Activated T-helper 17 cell treated with anti-CD3 and anti-CD28 coated beads, Interleukin-2, amount 50 U/mL, for 72 hours (primary cell): ENCODE measurements at regions not wholly inside any gene's neighbourhood (a gene's known extent, or its start where the extent isn't known, plus 50 kb on each side); places are given as distances from the start of the nearest gene placed in this dataset.

Experiments used
- ATAC-seq: fragments of 150-1000 bp; cut with Tn5 transposase; replicated peaks from 2 replicates; pipeline ENCODE4 v1.10.0; 2021; ENCODE audit warnings: mild to moderate bottlenecking, moderate library complexity
- H3K27ac Mint-ChIP-seq: one replicate; pipeline ENCODE4 v1.8.0; 2022; ENCODE audit warnings: mixed read lengths
- H3K27me3 Mint-ChIP-seq: one replicate; pipeline ENCODE4 v1.8.0; 2022; ENCODE audit warnings: mixed read lengths
- H3K36me3 Mint-ChIP-seq: one replicate; pipeline ENCODE4 v1.8.0; 2022; ENCODE audit warnings: low read depth, mild to moderate bottlenecking, mixed read lengths
- H3K4me1 Mint-ChIP-seq: one replicate; pipeline ENCODE4 v1.8.0; 2022; ENCODE audit warnings: mixed read lengths
- H3K4me3 Mint-ChIP-seq: one replicate; pipeline ENCODE4 v1.8.0; 2022; ENCODE audit warnings: mild to moderate bottlenecking, mixed read lengths
- H3K9me3 Mint-ChIP-seq: one replicate; pipeline ENCODE4 v1.8.0; 2022; ENCODE audit warnings: mixed read lengths

DNA sequence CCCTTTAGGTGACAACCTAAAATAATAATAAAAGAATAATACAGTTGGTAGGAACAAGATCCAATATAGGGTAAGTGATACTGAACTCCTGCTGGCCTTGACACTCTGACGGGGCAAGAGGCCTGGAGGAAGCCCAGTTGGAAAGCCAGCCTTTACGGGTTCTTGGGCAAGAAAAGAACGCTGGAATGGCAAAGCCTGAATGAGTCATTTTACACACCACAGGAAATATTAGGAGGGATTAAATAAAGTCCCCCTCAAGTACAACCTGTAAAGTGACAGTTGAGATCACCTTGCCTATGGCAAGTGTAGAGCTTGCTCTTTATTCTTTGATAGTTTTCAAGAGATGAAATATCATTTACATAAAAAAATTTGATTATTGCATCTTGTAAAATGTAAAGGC is 244.5 kb upstream of the TLL1 start:
- ATAC-seq = no peak
- Mint-ChIP-seq H3K4me1 (no peaks in the 10 kb centered on the region), H3K27ac (no peak overlapping the region), H3K27me3 (peaks cover 5% of the 10 kb centered on the region), H3K4me3 (no peak overlapping the region), H3K9me3 (peaks cover 4% of the 10 kb centered on the region), H3K36me3 (no peaks in the 10 kb centered on the region)

DNA sequence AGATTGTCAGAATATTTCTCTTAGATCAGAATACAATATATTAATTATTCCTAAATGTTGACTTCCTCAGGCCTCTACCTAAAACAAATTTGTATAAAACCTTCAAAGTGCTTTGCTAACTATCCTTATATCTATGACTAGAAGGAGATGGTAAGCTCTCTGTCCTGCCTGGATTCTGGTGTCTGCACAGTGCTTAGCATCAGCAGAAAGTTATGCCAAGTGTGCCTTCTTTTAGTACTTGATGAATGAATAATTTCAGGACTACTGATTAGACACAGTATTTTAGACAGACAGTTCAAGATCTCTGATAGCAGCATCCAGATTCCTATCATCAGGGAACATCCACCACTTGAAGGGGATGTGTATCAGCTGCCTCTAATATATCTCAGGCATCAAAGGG is 242.4 kb upstream of the TLL1 start:
- Mint-ChIP-seq H3K4me1 (no peaks in the 10 kb centered on the region), H3K36me3 (no peaks in the 10 kb centered on the region), H3K4me3 (no peak overlapping the region), H3K9me3 (peaks cover 4% of the 10 kb centered on the region), H3K27ac (no peak overlapping the region), H3K27me3 (peaks cover 5% of the 10 kb centered on the region)
- no peak for ATAC-seq

DNA sequence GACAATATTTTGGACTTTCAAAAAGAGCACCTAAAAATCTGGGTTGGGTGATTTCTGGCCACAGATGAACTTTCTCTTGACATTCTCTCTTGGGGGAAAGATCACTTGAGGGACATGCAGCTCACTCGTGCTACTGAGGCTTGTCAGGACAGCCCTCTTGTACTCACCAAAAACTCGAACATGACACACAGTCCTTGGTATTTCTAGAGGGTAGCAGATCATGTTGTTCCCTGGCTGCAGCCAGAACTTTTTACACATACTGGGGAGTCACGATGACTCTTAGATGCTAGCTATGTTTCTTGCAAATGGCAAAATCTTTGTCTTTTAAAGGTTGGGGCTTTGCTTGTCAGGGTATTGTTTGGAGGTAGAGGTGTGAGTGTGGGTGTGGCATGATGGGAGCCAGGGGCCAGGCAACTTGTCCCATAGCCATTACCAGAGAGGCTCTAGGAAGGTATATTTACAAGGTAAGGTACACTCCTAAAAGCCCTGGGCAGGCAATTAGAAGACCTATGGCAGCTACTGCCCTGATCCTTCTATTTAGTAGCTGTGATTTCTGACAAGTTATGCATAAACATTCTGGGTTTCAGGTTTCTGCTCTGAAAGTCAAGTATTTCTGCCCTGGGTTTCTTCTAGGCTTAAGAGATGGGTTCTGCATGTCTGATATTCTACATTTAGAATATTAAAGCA is 241.7 kb upstream of the TLL1 start:
- Mint-ChIP-seq H3K9me3 (peaks cover 3% of the 10 kb centered on the region), H3K4me3 (no peak overlapping the region), H3K27me3 (peaks cover 5% of the 10 kb centered on the region), H3K27ac (no peak overlapping the region), H3K4me1 (no peaks in the 10 kb centered on the region), H3K36me3 (no peaks in the 10 kb centered on the region)
- no peak for ATAC-seq

DNA sequence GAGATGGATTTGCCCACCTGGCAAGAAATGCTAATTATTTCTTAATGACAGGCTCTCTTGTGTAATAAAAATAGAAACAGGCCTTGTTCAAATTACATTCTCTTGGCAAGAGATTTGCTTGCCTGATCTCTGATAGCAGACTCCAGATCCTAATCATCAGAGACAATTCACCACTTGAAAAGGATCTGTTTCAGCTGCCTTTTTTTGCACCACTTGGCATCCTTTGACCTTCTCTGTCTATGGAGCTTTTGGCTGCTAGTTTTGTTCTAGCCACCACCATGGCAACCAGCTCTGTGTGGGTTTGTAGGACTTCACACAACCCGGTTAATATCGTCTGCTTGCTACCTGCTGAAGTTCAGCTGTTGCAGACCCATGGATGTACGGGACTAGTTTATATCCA is 241.1 kb upstream of the TLL1 start:
- no peaks in the 10 kb centered on the region for H3K9me3 Mint-ChIP-seq
- no peaks in the 10 kb centered on the region for H3K4me1 Mint-ChIP-seq
- H3K36me3 Mint-ChIP-seq = no peaks in the 10 kb centered on the region
- H3K27me3 Mint-ChIP-seq = peaks cover 5% of the 10 kb centered on the region
- no peak overlapping the region for H3K27ac Mint-ChIP-seq
- no peak overlapping the region for H3K4me3 Mint-ChIP-seq
- no peak for ATAC-seq

DNA sequence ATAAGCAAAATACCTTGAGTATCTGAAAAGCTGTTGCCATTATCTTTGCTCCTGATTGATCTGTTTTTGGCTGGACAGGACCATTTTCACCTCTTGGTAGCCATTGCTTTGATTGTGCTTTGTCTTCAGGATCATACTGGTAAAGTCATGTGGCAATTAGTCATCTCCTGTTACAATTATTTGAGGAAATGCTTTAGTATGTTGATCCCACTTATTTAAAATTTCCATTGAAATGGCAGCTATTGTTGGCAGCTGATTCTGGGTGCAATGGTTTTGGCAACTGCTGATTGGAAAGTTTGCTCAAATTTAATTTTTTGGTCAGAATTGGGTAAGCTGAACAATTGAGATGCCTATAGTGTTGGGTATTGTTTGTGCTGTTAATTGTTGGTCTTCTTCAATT is 238.3 kb upstream of the TLL1 start:
- no peak overlapping the region for H3K27ac Mint-ChIP-seq
- H3K9me3 Mint-ChIP-seq = peaks cover 6% of the 10 kb centered on the region
- peaks cover 5% of the 10 kb centered on the region for H3K27me3 Mint-ChIP-seq
- H3K4me1 Mint-ChIP-seq = no peaks in the 10 kb centered on the region
- no peak for ATAC-seq
- no peak overlapping the region for H3K4me3 Mint-ChIP-seq
- no peaks in the 10 kb centered on the region for H3K36me3 Mint-ChIP-seq

DNA sequence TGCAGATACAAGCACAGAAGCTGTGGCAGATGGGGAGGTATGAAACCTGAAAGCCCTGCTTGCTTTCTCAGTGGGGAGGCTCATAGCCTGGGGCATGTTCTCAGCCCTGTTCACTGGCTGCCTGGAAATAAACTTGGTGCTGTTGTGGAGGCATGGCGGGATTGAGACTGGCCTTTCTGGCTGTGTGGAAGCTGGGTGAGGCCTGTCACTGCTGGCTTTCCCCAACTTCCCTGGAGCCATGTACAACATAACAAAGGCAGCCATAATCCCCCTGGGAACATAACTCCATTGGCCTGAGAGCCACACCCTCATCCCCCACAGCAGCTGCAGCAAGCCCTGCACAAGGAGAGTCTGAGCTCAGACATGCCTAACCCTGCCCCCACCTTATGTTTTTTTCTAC is 237.7 kb upstream of the TLL1 start:
- H3K27me3 Mint-ChIP-seq = peaks cover 5% of the 10 kb centered on the region

DNA sequence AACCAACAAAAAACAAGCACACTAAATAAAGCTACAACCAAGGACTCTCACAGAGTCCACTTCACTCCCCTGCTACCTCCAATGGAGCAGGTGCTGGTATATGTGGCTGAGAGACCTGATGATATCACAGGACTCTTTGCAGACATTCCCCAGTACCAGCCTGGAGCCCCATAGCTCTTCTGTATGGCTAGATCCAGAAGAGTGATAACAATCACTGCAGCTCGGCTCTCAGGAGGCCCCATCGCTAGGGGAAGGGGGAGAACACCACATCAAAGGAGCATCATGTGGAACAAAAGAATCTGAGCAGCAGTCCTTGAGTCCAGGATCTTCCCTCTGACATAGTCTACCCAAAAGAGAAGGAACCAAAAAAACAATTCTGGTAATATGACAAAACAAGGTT is 237.1 kb upstream of the TLL1 start:
- no peak overlapping the region for H3K4me3 Mint-ChIP-seq
- no peak for ATAC-seq
- H3K36me3 Mint-ChIP-seq = no peaks in the 10 kb centered on the region
- peaks cover 6% of the 10 kb centered on the region for H3K9me3 Mint-ChIP-seq
- no peaks in the 10 kb centered on the region for H3K4me1 Mint-ChIP-seq
- H3K27me3 Mint-ChIP-seq = peaks cover 5% of the 10 kb centered on the region
- no peak overlapping the region for H3K27ac Mint-ChIP-seq

More for the DNA sequence above, 237.7 kb upstream of the TLL1 start:
- ATAC-seq = no peak
- Mint-ChIP-seq H3K4me3 (no peak overlapping the region), H3K36me3 (no peaks in the 10 kb centered on the region), H3K9me3 (peaks cover 6% of the 10 kb centered on the region), H3K27ac (no peak overlapping the region), H3K4me1 (no peaks in the 10 kb centered on the region)

DNA sequence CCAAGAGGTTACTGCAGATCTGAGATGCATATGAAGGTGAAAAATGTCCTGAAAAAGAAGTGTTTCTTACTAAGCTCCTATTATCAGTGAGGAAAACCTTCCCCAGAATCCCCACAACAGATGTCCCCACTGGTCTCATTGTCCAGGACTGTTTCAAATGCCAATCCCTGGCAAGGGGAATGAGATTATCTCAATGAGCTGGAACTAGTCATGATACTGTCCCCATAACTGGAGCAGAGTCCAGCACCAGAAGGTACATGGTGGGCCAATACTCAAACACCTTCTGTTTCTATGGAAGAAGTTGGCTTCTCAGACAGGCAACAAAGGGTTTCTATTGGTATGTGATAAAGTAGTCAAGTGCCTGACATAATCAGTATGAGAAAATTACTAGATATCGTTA is 221.1 kb upstream of the TLL1 start:
- no peaks in the 10 kb centered on the region for H3K27me3 Mint-ChIP-seq
- no peak overlapping the region for H3K27ac Mint-ChIP-seq
- no peak overlapping the region for H3K4me3 Mint-ChIP-seq
- no peaks in the 10 kb centered on the region for H3K9me3 Mint-ChIP-seq
- no peaks in the 10 kb centered on the region for H3K4me1 Mint-ChIP-seq
- ATAC-seq = no peak
- H3K36me3 Mint-ChIP-seq = no peaks in the 10 kb centered on the region

DNA sequence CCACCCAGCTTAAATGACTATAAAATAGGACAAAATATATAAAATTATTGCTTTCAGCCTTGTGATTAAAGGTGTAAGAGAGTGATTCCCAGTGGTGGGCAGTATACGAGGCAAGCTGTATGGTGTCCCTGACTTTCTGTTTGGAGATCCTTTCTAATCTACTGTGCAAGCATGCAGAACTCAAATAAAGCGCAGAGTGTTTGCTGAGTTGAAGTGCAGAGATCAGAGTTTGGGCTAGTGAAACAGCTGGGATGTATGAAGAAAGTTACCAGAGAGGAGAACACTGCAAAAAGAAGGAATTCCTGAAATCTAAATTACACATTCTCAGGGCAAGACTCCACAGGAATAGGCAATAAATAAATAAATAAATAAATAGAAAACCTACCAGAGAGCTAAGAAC is 218.5 kb upstream of the TLL1 start:
- ATAC-seq = no peak
- no peaks in the 10 kb centered on the region for H3K4me1 Mint-ChIP-seq
- H3K9me3 Mint-ChIP-seq = no peaks in the 10 kb centered on the region
- H3K27ac Mint-ChIP-seq = no peak overlapping the region
- no peaks in the 10 kb centered on the region for H3K27me3 Mint-ChIP-seq
- H3K36me3 Mint-ChIP-seq = no peaks in the 10 kb centered on the region
- no peak overlapping the region for H3K4me3 Mint-ChIP-seq

DNA sequence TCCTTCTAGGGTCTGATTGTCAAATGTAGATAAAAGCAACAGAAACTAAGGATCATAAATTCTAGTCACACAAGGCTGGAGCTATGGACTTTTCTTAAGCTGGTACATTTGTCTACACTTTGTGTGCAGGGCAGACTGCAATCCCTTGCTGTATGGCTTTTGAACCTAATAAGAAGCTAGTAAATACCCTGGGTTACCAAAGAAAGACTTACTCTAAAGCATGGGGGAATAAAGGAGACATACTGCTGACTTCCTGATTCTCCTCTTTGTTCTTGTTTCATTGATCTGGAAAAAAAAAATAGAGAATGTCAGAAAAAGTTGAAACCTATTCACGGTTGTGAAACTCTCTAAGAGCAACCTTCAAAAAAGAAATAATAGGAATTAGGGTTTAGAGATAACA is 216.6 kb upstream of the TLL1 start:
- H3K4me3 Mint-ChIP-seq = no peak overlapping the region
- no peaks in the 10 kb centered on the region for H3K36me3 Mint-ChIP-seq
- H3K27me3 Mint-ChIP-seq = no peaks in the 10 kb centered on the region
- H3K27ac Mint-ChIP-seq = no peak overlapping the region
- H3K4me1 Mint-ChIP-seq = no peaks in the 10 kb centered on the region
- ATAC-seq = no peak
- no peaks in the 10 kb centered on the region for H3K9me3 Mint-ChIP-seq

DNA sequence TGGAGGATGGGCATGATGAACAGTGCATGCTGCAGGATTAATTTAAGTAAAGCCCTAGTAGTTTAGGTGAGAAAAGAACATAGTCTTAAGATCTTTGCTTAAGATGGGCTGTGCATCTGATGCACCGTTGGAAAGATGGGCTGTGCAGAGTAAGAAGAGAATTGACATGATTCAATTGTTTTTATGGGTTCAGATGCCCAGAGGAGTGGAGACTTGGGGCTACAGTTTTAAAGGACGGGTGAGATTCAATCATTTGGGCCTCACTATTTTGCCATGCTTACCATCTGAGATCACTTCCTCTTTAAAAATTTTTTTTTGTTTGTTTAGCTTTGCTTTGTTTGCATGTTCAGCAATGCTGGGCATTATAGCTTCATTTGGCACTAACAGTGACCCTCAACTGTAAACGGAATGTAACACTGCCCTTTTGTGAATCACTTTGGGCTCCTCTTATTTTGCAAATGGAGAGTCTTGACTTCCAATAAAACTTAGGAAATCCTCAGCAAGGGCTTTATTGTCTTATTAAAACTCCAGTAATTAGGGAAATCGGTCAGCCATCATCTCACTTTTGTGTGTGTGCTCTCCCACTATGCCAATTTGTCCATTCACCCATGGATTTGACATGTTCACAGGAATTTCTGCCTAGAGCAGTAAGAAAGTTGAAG is 216.1 kb upstream of the TLL1 start:
- Mint-ChIP-seq H3K4me1 (no peaks in the 10 kb centered on the region), H3K9me3 (no peaks in the 10 kb centered on the region), H3K4me3 (no peak overlapping the region), H3K27ac (no peak overlapping the region), H3K27me3 (no peaks in the 10 kb centered on the region), H3K36me3 (no peaks in the 10 kb centered on the region)
- no peak for ATAC-seq

DNA sequence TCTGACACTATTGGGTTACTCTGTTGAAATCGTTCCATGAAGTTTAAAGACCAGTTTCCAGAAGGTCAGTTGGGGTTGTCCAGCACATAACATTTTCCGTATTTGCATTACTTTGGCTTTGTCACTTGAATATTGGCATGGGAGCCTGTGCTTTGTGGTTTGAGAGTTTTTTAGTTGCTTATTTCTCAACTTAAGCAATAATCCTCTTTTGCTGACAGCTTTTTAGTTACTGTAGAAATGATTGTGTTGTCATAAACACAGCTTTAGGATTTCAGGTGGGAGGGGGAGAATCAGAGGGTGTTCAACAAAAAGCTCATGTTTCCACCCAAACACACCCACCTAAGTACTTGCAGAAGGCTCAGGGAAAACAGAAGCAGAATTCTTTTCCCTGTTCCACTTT is 210.7 kb upstream of the TLL1 start:
- no peak for ATAC-seq
- no peaks in the 10 kb centered on the region for H3K9me3 Mint-ChIP-seq
- H3K27me3 Mint-ChIP-seq = no peaks in the 10 kb centered on the region
- no peaks in the 10 kb centered on the region for H3K36me3 Mint-ChIP-seq
- H3K27ac Mint-ChIP-seq = no peak overlapping the region
- no peaks in the 10 kb centered on the region for H3K4me1 Mint-ChIP-seq
- no peak overlapping the region for H3K4me3 Mint-ChIP-seq

DNA sequence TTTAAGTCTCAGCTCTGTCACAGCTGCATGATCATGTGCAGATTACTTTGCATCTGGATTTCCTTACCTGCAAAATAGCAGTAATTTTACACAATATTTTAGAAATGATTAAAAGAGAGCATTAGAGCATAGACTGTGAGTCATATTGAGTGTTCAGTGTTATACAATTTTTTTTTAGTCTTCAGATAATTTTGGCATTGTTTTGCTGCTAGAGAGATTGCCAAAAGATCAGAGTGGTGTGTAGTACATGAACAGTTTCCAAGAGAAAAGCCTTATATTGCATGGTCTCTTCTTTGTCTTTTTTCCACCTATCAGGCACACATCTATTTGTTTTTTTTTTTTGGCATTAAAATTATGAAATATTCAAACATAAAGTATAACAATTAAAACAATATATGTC is 209.6 kb upstream of the TLL1 start:
- Mint-ChIP-seq H3K4me3 (no peak overlapping the region), H3K27me3 (no peaks in the 10 kb centered on the region)
- ATAC-seq = no peak

DNA sequence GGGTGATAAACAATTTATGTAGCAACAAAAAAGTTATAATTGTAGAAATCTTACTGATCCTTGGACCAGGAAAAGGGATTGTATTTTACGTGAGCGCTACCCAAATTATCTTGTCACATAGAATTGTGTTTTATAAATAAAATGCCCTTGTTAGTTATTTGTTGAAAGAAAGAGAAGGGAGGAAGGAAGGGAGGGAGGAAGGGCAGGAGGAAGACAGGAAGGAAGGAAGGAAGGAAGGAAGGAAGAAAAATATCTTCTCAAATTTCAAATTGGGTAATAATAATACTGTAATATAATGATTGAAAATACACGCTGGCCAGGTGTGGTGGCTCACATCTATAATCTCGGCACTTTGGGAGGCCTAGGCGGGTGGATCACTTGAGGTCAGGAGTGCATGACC is 206.2 kb upstream of the TLL1 start:
- no peaks in the 10 kb centered on the region for H3K27me3 Mint-ChIP-seq

More for the DNA sequence above, 209.6 kb upstream of the TLL1 start:
- Mint-ChIP-seq H3K4me1 (no peaks in the 10 kb centered on the region), H3K36me3 (no peaks in the 10 kb centered on the region), H3K27ac (no peak overlapping the region), H3K9me3 (no peaks in the 10 kb centered on the region)

DNA sequence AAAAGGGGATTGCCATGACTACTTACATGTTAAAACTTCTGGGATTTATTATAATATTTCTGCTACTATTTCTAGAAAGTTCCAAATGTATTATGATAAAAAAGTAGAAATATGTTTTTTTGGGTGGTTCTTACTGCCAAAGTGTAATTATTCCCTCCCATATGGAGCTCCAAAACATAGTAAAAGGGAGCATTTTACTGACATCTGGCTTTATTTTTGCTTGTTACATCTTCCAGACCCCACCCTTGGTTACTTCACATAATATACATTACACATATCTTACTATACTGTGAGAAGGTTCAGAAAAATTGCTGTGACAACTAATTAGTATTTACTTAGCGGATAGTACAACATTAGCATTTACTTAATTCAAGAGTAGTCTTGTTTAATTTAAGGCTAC is 205.1 kb upstream of the TLL1 start:
- Mint-ChIP-seq H3K27ac (no peak overlapping the region), H3K9me3 (no peaks in the 10 kb centered on the region), H3K4me3 (no peak overlapping the region), H3K4me1 (no peaks in the 10 kb centered on the region), H3K27me3 (no peaks in the 10 kb centered on the region), H3K36me3 (no peaks in the 10 kb centered on the region)
- no peak for ATAC-seq

More for the DNA sequence above, 206.2 kb upstream of the TLL1 start:
- no peak overlapping the region for H3K27ac Mint-ChIP-seq
- ATAC-seq = no peak
- no peak overlapping the region for H3K4me3 Mint-ChIP-seq
- H3K36me3 Mint-ChIP-seq = no peaks in the 10 kb centered on the region
- no peaks in the 10 kb centered on the region for H3K4me1 Mint-ChIP-seq
- H3K9me3 Mint-ChIP-seq = no peaks in the 10 kb centered on the region
